RWPE1 (cell line): ENCODE measurements at regions not wholly inside any gene's neighbourhood (a gene's known extent, or its start where the extent isn't known, plus 50 kb on each side); places are given as distances from the start of the nearest gene placed in this dataset.

ENCODE experiments used
- CTCF ChIA-PET: fragments of 350-600 bp; sonication (Branson Sonifier 250); formaldehyde crosslinking; extraction: SDS; loops from one replicate; lab custom pipeline; 2021; lab: Yijun Ruan, JAX
- POLR2A ChIA-PET: fragments of 400-600 bp; formaldehyde crosslinking; extraction: SDS; loops from one replicate; lab custom pipeline; 2020; ENCODE audit warnings: antibody characterized with exemption; ENCODE audit not compliant: low non-redundant PET; lab: Yijun Ruan, JAX
- DNase-seq: peaks from one replicate; pipeline ENCODE4 v3.0.0; 2012; ENCODE audit warnings: low spot score
- H3K27ac ChIP-seq: fragments of 450-650 bp; 2 replicates; pipeline ENCODE4 v1.5.1; 2017
- CTCF ChIP-seq: fragments of 450-650 bp; conservative IDR thresholded peaks from 2 replicates; pipeline ENCODE4 v1.5.1; 2017; ENCODE audit warnings: low read depth, mild to moderate bottlenecking

- no peak for DNase-seq
- CTCF ChIA-PET = interaction anchor here (0.7 kb wide), 1 partner anchor 223 kb away, joined by 4 read pairs; no protein-coding TSS in a partner anchor
- POLR2A ChIA-PET = no interaction called here
- TF ChIP-seq CTCF = no peak
- H3K27ac ChIP-seq = no peak overlapping the region
These were observed 225.5 kb downstream of the PARM1 start for GRCh38 chr4:75158451-75158850.

- H3K27ac ChIP-seq = no peak overlapping the region
- POLR2A ChIA-PET = no interaction called here
- CTCF ChIA-PET = no interaction called here
- TF ChIP-seq CTCF = no peak
- no peak for DNase-seq
These were observed 222.1 kb downstream of the PARM1 start for GRCh38 chr4:75154994-75155393.

- no peak for TF ChIP-seq CTCF
These were observed 213.3 kb downstream of the PARM1 start for GRCh38 chr4:75146223-75146622.

GRCh38 chr4:75144475-75144874, 211.6 kb downstream of the PARM1 start:
- ChIA-PET CTCF (no interaction called here), POLR2A (no interaction called here)
- no peak for TF ChIP-seq CTCF
- DNase-seq = no peak
- no peak overlapping the region for H3K27ac ChIP-seq

More at GRCh38 chr4:75146223-75146622, 213.3 kb downstream of the PARM1 start:
- no peak for DNase-seq
- ChIA-PET CTCF (no interaction called here), POLR2A (no interaction called here)
- no peak overlapping the region for H3K27ac ChIP-seq

- H3K27ac ChIP-seq = no peak overlapping the region
- no peak for DNase-seq
- TF ChIP-seq CTCF = no peak
- ChIA-PET POLR2A (no interaction called here), CTCF (no interaction called here)
These were observed 209.9 kb downstream of the PARM1 start for GRCh38 chr4:75142850-75143249.

- TF ChIP-seq CTCF = no peak
- H3K27ac ChIP-seq = no peak overlapping the region
- POLR2A ChIA-PET = no interaction called here
- no peak for DNase-seq
- CTCF ChIA-PET = interaction anchor here (0.5 kb wide), 1 partner anchor 392 kb away, joined by 3 read pairs; no protein-coding TSS in a partner anchor
These were observed 209.5 kb downstream of the PARM1 start for GRCh38 chr4:75142382-75142781.
